PC-3 (cell line): ENCODE measurements at regions not wholly inside any gene's neighbourhood (a gene's known extent, or its start where the extent isn't known, plus 50 kb on each side); places are given as distances from the start of the nearest gene placed in this dataset.

Experiments used
- ATAC-seq: fragments of 200-7000 bp; cut with Tn5 transposase; 2 replicates; pipeline ENCODE4 v1.9.1; 2020; ENCODE audit warnings: mild to moderate bottlenecking, moderate library complexity
- BruUV-seq: library from RNA; stranded (reverse); fragments of 400-500 nt; replicated peaks from 2 replicates; lab custom pipeline; 2021; lab: Mats Ljungman, UMichigan
- CTCF ChIA-PET: fragments of 300-600 bp; sonication (Branson Sonifier 250); formaldehyde crosslinking; loops from one replicate; lab custom pipeline; 2022; ENCODE audit warnings: antibody characterized with exemption; lab: Charles Lee
- POLR2A ChIA-PET: fragments of 300-600 bp; sonication (Branson Sonifier 250); formaldehyde crosslinking; loops from one replicate; lab custom pipeline; 2022; ENCODE audit warnings: antibody characterized with exemption; ENCODE audit not compliant: unreplicated experiment; lab: Charles Lee
- DNase-seq: peaks from one replicate; pipeline ENCODE4 v3.0.0-alpha.2; 2015
- H2AFZ ChIP-seq: fragments of 300-600 bp; sonication (generic); 2 replicates; pipeline ENCODE4 v1.6.0; 2016; ENCODE audit warnings: antibody characterized with exemption, low read length
- H3F3A ChIP-seq: fragments of 300-600 bp; sonication (generic); one replicate; pipeline ENCODE4 v1.6.0; 2017; ENCODE audit warnings: antibody characterized with exemption, low read length, control low read depth, mild to moderate bottlenecking; ENCODE audit not compliant: unreplicated experiment
- H3K27ac ChIP-seq: fragments of 300-600 bp; sonication (generic); 2 replicates; pipeline ENCODE4 v1.5.1; 2016; ENCODE audit warnings: mild to moderate bottlenecking, low read length
- H3K27me3 ChIP-seq: fragments of 300-600 bp; sonication (generic); 2 replicates; pipeline ENCODE4 v1.6.1; 2016; ENCODE audit warnings: low read length, mixed read lengths
- H3K36me3 ChIP-seq: fragments of 300-600 bp; sonication (generic); 2 replicates; pipeline ENCODE4 v1.6.1; 2016; ENCODE audit warnings: low read depth, mixed run types, low read length, mixed read lengths
- H3K4me1 ChIP-seq: fragments of 300-600 bp; sonication (generic); 2 replicates; pipeline ENCODE4 v1.5.1; 2016; ENCODE audit warnings: low read length; ENCODE audit not compliant: insufficient read depth
- H3K4me2 ChIP-seq: fragments of 300-600 bp; sonication (generic); 2 replicates; pipeline ENCODE4 v1.6.0; 2016; ENCODE audit warnings: low read length
- H3K4me3 ChIP-seq: fragments of 300-600 bp; sonication (generic); 2 replicates; pipeline ENCODE4 v1.5.1; 2016; ENCODE audit warnings: mild to moderate bottlenecking, low read length, mixed read lengths
- H3K79me2 ChIP-seq: fragments of 300-600 bp; sonication (generic); 2 replicates; pipeline ENCODE4 v1.6.1; 2017; ENCODE audit warnings: low read length, mixed read lengths
- H3K9ac ChIP-seq: fragments of 300-600 bp; sonication (generic); 2 replicates; pipeline ENCODE4 v1.6.0; 2016; ENCODE audit warnings: mild to moderate bottlenecking, low read length
- H3K9me2 ChIP-seq: fragments of 300-600 bp; sonication (generic); replicated peaks from 2 replicates; pipeline ENCODE4 v1.6.1; 2016; ENCODE audit warnings: mixed run types, low read length, mixed read lengths
- H3K9me3 ChIP-seq: fragments of 300-600 bp; sonication (generic); 2 replicates; pipeline ENCODE4 v1.6.1; 2016; ENCODE audit warnings: low read length, mixed read lengths
- H4K20me1 ChIP-seq: fragments of 300-600 bp; sonication (generic); 2 replicates; pipeline ENCODE4 v1.6.1; 2016; ENCODE audit warnings: low read length, mixed read lengths
- EZH2 ChIP-seq: fragments of 300-600 bp; sonication (generic); IDR thresholded peaks from one replicate; pipeline ENCODE4 v1.6.1; 2017; ENCODE audit warnings: antibody characterized with exemption, mild to moderate bottlenecking, low read length; ENCODE audit not compliant: unreplicated experiment
- EZH2phosphoT487 ChIP-seq: fragments of 300-600 bp; sonication (generic); IDR thresholded peaks from 2 replicates; pipeline ENCODE4 v1.6.1; 2018; ENCODE audit warnings: mild to moderate bottlenecking, antibody characterized with exemption, low read length, borderline replicate concordance
- intact Hi-C: fragments of 100-400 bp; cut with micrococcal nuclease; formaldehyde crosslinking; loops from 2 replicates; pipeline ENCODE4 v1.9.0; 2023
- TF ChIP-seq, protein P1 (sequence below): fragments of 300-600 bp; sonication (generic); conservative IDR thresholded peaks from 2 replicates; pipeline ENCODE4 v1.5.1; 2017; ENCODE audit warnings: antibody characterized with exemption, low read depth, mild to moderate bottlenecking, low read length

- Histone ChIP-seq H3F3A (no peaks in the 10 kb centered on the region), H3K9me3 (no peaks in the 10 kb centered on the region), H3K27me3 (no peaks in the 10 kb centered on the region), H3K4me2 (no peak overlapping the region), H4K20me1 (no peaks in the 10 kb centered on the region), H3K36me3 (no peaks in the 10 kb centered on the region), H3K9me2 (no peaks in the 10 kb centered on the region), H3K27ac (no peak overlapping the region), H3K9ac (no peak overlapping the region), H3K4me1 (peaks cover 4% of the 10 kb centered on the region; the same call in 1 of the 2 replicates), H2AFZ (no peak overlapping the region), H3K4me3 (no peak overlapping the region), H3K79me2 (no peaks in the 10 kb centered on the region)
- ATAC-seq (no peak), DNase-seq (no peak)
- BruUV-seq, result no TSS peak
- intact Hi-C loops, result no loop called here
- ChIA-PET CTCF (no interaction called here), POLR2A (no interaction called here)
- no peak for TF ChIP-seq EZH2phosphoT487
- TF ChIP-seq, protein P1, sequence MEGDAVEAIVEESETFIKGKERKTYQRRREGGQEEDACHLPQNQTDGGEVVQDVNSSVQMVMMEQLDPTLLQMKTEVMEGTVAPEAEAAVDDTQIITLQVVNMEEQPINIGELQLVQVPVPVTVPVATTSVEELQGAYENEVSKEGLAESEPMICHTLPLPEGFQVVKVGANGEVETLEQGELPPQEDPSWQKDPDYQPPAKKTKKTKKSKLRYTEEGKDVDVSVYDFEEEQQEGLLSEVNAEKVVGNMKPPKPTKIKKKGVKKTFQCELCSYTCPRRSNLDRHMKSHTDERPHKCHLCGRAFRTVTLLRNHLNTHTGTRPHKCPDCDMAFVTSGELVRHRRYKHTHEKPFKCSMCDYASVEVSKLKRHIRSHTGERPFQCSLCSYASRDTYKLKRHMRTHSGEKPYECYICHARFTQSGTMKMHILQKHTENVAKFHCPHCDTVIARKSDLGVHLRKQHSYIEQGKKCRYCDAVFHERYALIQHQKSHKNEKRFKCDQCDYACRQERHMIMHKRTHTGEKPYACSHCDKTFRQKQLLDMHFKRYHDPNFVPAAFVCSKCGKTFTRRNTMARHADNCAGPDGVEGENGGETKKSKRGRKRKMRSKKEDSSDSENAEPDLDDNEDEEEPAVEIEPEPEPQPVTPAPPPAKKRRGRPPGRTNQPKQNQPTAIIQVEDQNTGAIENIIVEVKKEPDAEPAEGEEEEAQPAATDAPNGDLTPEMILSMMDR, result no peak
- TF ChIP-seq EZH2, result no peak
These were observed 260.0 kb downstream of the C1D start for GRCh38 chr2:67802824-67803223.

- H4K20me1 ChIP-seq, result no peaks in the 10 kb centered on the region
- no peak for TF ChIP-seq EZH2phosphoT487
- TF ChIP-seq, protein P1, result no peak
- no peak for TF ChIP-seq EZH2
- ATAC-seq (no peak), DNase-seq (no peak)
- no peaks in the 10 kb centered on the region for H3K27me3 ChIP-seq
- no peak overlapping the region for H3K4me3 ChIP-seq
- intact Hi-C loops, result no loop called here
- CTCF ChIA-PET, result no interaction called here
- H2AFZ ChIP-seq, result no peak overlapping the region
- H3K36me3 ChIP-seq, result no peaks in the 10 kb centered on the region
- no TSS peak for BruUV-seq
- no peak overlapping the region for H3K4me2 ChIP-seq
- H3K9ac ChIP-seq, result no peak overlapping the region
- H3K79me2 ChIP-seq, result no peaks in the 10 kb centered on the region
- no peaks in the 10 kb centered on the region for H3F3A ChIP-seq
- POLR2A ChIA-PET, result no interaction called here
- H3K9me3 ChIP-seq, result no peaks in the 10 kb centered on the region; the same call in 1 of the 2 replicates
- H3K4me1 ChIP-seq, result no peaks in the 10 kb centered on the region
- no peaks in the 10 kb centered on the region for H3K9me2 ChIP-seq
- no peak overlapping the region for H3K27ac ChIP-seq
These were observed 256.0 kb downstream of the C1D start for GRCh38 chr2:67806816-67807215.

DNA sequence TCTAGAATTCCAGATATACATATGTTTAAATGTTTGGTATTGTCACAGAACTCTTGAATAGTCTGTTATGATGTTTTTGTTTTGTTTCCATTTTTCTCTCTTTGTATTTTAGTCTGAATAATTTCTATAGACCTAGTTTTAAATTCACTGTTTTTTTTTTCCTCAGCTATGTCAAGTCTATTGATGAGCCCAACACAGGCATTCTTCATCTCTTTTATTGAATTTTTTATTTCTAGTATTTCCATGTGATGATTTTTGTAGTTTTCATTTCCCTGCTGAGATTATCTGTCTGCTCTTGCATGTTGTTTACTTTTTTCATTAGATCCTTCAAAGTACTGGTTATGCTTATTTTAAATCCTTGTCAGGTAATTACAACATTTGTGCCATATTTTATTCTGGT lies 254.7 kb downstream of the C1D start:
- no peak overlapping the region for H2AFZ ChIP-seq
- no peak for DNase-seq
- H3F3A ChIP-seq, result no peaks in the 10 kb centered on the region
- no peaks in the 10 kb centered on the region for H3K36me3 ChIP-seq
- no TSS peak for BruUV-seq
- H3K4me3 ChIP-seq, result no peak overlapping the region
- no peaks in the 10 kb centered on the region for H3K27me3 ChIP-seq
- intact Hi-C loops, result no loop called here
- H3K79me2 ChIP-seq, result no peaks in the 10 kb centered on the region
- TF ChIP-seq EZH2, result no peak
- TF ChIP-seq, protein P1, result no peak
- no peak for TF ChIP-seq EZH2phosphoT487
- no peaks in the 10 kb centered on the region for H4K20me1 ChIP-seq
- H3K4me2 ChIP-seq, result no peak overlapping the region
- CTCF ChIA-PET, result no interaction called here
- H3K9ac ChIP-seq, result no peak overlapping the region
- no peak overlapping the region for H3K27ac ChIP-seq
- H3K4me1 ChIP-seq, result no peaks in the 10 kb centered on the region
- POLR2A ChIA-PET, result no interaction called here
- H3K9me3 ChIP-seq, result no peaks in the 10 kb centered on the region; the same call in 1 of the 2 replicates
- no peak for ATAC-seq
- no peaks in the 10 kb centered on the region for H3K9me2 ChIP-seq
